ENCODE measurements at regions not wholly inside any gene's neighbourhood (a gene's known extent, or its start where the extent isn't known, plus 50 kb on each side); places are given as distances from the start of the nearest gene placed in this dataset.

DNA sequence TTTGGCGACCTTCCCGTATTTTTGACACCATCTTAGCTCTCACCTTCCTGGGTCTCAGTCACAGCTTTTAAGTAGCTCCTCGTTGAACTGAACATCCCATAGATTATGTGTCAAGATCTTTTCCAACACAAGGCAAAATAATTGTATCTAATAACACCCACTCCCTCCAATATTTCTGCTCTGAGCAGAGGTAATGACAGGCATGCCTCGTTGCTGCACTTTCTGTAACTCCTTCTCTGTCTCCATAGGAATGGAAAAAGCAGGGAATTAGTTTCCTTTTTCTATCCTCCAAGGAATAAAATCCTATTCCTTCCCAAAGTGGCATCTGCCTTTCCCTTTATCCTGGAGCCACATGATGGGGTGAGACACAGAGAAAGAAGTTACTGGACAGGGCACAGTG lies 174.0 kb upstream of the CDH20 start:
- Histone ChIP-seq H3K27ac (ENCODE audit: low read length) (no peak overlapping the region), H3K9me3 (ENCODE audit: control insufficient read depth, insufficient read depth, low read length) (no peaks in the 10 kb centered on the region), H3K36me3 (ENCODE audit: control insufficient read depth, insufficient read depth, low read length) (no peaks in the 10 kb centered on the region), H3K4me3 (ENCODE audit: low read length) (no peak overlapping the region), H3K27me3 (ENCODE audit: control insufficient read depth, insufficient read depth, low read length) (no peaks in the 10 kb centered on the region), H3K4me1 (ENCODE audit: control insufficient read depth, insufficient read depth, low read length) (no peaks in the 10 kb centered on the region)
- Mint-ChIP-seq H3K36me3 (no peaks in the 10 kb centered on the region), H3K4me1 (no peaks in the 10 kb centered on the region), H3K4me3 (no peak overlapping the region), H3K27me3 (ENCODE audit: low read depth in 2 of 2) (no peaks in the 10 kb centered on the region), H3K9me3 (peaks cover 7 to 10% of the 10 kb centered on the region in 2 donors), H3K27ac (no peak overlapping the region)
- intact Hi-C loops (cut with micrococcal nuclease): no loop called here
- WGBS (ENCODE audit: insufficient coverage): 66% methylated on average over 4 of the region's 4 CpGs
- DNase-seq: no peak
- TF ChIP-seq, protein P1, sequence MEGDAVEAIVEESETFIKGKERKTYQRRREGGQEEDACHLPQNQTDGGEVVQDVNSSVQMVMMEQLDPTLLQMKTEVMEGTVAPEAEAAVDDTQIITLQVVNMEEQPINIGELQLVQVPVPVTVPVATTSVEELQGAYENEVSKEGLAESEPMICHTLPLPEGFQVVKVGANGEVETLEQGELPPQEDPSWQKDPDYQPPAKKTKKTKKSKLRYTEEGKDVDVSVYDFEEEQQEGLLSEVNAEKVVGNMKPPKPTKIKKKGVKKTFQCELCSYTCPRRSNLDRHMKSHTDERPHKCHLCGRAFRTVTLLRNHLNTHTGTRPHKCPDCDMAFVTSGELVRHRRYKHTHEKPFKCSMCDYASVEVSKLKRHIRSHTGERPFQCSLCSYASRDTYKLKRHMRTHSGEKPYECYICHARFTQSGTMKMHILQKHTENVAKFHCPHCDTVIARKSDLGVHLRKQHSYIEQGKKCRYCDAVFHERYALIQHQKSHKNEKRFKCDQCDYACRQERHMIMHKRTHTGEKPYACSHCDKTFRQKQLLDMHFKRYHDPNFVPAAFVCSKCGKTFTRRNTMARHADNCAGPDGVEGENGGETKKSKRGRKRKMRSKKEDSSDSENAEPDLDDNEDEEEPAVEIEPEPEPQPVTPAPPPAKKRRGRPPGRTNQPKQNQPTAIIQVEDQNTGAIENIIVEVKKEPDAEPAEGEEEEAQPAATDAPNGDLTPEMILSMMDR (IDR thresholded peaks at IDR 0.05): no peak
- ATAC-seq: no peak

DNA sequence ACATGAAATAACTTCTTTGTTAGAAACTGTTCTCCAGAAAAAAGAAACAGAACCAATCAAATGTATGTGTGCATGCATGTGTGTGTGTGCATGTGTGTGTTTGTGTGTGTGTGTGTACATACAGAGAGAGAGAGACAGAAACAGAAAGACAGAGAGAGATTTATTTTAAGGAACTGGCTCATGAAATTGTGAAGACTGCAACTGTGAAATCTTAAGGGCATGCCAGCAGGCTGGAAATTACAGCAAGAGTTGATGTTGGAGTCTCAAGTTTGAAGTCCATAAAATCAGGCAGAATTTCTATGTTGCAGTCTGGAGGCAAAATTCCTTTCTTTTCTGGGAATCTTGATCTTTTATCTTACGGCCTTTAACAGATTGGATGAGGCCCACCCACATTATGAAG lies 168.9 kb upstream of the CDH20 start:
- H3K27ac Mint-ChIP-seq: no peak overlapping the region
- H3K4me3 ChIP-seq (ENCODE audit: low read length): no peak overlapping the region
- no peaks in the 10 kb centered on the region for H3K9me3 ChIP-seq (ENCODE audit: control insufficient read depth, insufficient read depth, low read length)
- H3K4me1 Mint-ChIP-seq: no peaks in the 10 kb centered on the region
- TF ChIP-seq, protein P1 (IDR thresholded peaks at IDR 0.05): no peak
- intact Hi-C loops (cut with micrococcal nuclease): no loop called here
- H3K4me3 Mint-ChIP-seq: no peak overlapping the region
- H3K27me3 Mint-ChIP-seq (ENCODE audit: low read depth in 2 of 2): no peaks in the 10 kb centered on the region
- ATAC-seq (no peak), DNase-seq (no peak)
- H3K36me3 Mint-ChIP-seq: no peaks in the 10 kb centered on the region
- H3K9me3 Mint-ChIP-seq: peaks cover 8 to 14% of the 10 kb centered on the region in 2 donors
- WGBS (ENCODE audit: insufficient coverage): 71% methylated on average over 1 of the region's 1 CpG
- H3K4me1 ChIP-seq (ENCODE audit: control insufficient read depth, insufficient read depth, low read length): no peaks in the 10 kb centered on the region
- H3K27me3 ChIP-seq (ENCODE audit: control insufficient read depth, insufficient read depth, low read length): no peaks in the 10 kb centered on the region
- H3K36me3 ChIP-seq (ENCODE audit: control insufficient read depth, insufficient read depth, low read length): no peaks in the 10 kb centered on the region
- no peak overlapping the region for H3K27ac ChIP-seq (ENCODE audit: low read length)

- Histone ChIP-seq H3K36me3 (ENCODE audit: control insufficient read depth, insufficient read depth, low read length) (no peaks in the 10 kb centered on the region), H3K9me3 (ENCODE audit: control insufficient read depth, insufficient read depth, low read length) (no peaks in the 10 kb centered on the region), H3K4me1 (ENCODE audit: control insufficient read depth, insufficient read depth, low read length) (no peaks in the 10 kb centered on the region), H3K4me3 (ENCODE audit: low read length) (no peak overlapping the region), H3K27me3 (ENCODE audit: control insufficient read depth, insufficient read depth, low read length) (no peaks in the 10 kb centered on the region), H3K27ac (ENCODE audit: low read length) (no peak overlapping the region)
- no peak overlapping the region for H3K4me3 Mint-ChIP-seq
- DNase-seq (no peak), ATAC-seq (no peak)
- H3K27me3 Mint-ChIP-seq (ENCODE audit: low read depth in 2 of 2): no peaks in the 10 kb centered on the region
- no peaks in the 10 kb centered on the region for H3K4me1 Mint-ChIP-seq
- WGBS (ENCODE audit: insufficient coverage): 86% methylated on average over 1 of the region's 1 CpG
- TF ChIP-seq, protein P1 (IDR thresholded peaks at IDR 0.05): no peak
- intact Hi-C loops (cut with micrococcal nuclease): no loop called here
- H3K9me3 Mint-ChIP-seq: peaks cover 5 to 13% of the 10 kb centered on the region in 2 donors
- no peak overlapping the region for H3K27ac Mint-ChIP-seq
- no peaks in the 10 kb centered on the region for H3K36me3 Mint-ChIP-seq
These were observed 165.3 kb upstream of the CDH20 start for GRCh38 chr18:61167902-61168301.

- Histone ChIP-seq H3K27ac (ENCODE audit: low read length) (no peak overlapping the region), H3K4me3 (ENCODE audit: low read length) (no peak overlapping the region), H3K36me3 (ENCODE audit: control insufficient read depth, insufficient read depth, low read length) (no peaks in the 10 kb centered on the region), H3K9me3 (ENCODE audit: control insufficient read depth, insufficient read depth, low read length) (no peaks in the 10 kb centered on the region), H3K4me1 (ENCODE audit: control insufficient read depth, insufficient read depth, low read length) (no peaks in the 10 kb centered on the region), H3K27me3 (ENCODE audit: control insufficient read depth, insufficient read depth, low read length) (no peaks in the 10 kb centered on the region)
- no peak for ATAC-seq
- intact Hi-C loops (cut with micrococcal nuclease): no loop called here
- DNase-seq: no peak
- no peak overlapping the region for H3K4me3 Mint-ChIP-seq
- WGBS (ENCODE audit: insufficient coverage): 95% methylated on average over 3 of the region's 4 CpGs
- H3K27ac Mint-ChIP-seq: no peak overlapping the region
- TF ChIP-seq, protein P1 (IDR thresholded peaks at IDR 0.05): no peak
- no peaks in the 10 kb centered on the region for H3K27me3 Mint-ChIP-seq (ENCODE audit: low read depth in 2 of 2)
- H3K36me3 Mint-ChIP-seq: no peaks in the 10 kb centered on the region
- H3K9me3 Mint-ChIP-seq: peaks cover 0 to 12% of the 10 kb centered on the region in 2 donors
- no peaks in the 10 kb centered on the region for H3K4me1 Mint-ChIP-seq
These were observed 163.8 kb upstream of the CDH20 start for GRCh38 chr18:61169386-61169785.
